ENCODE measurements at regions not wholly inside any gene's neighbourhood (a gene's known extent, or its start where the extent isn't known, plus 50 kb on each side); places are given as distances from the start of the nearest gene placed in this dataset.
A peak's percentile ranks its signal among the peaks of the same experiment; 100 is the strongest.

DNA sequence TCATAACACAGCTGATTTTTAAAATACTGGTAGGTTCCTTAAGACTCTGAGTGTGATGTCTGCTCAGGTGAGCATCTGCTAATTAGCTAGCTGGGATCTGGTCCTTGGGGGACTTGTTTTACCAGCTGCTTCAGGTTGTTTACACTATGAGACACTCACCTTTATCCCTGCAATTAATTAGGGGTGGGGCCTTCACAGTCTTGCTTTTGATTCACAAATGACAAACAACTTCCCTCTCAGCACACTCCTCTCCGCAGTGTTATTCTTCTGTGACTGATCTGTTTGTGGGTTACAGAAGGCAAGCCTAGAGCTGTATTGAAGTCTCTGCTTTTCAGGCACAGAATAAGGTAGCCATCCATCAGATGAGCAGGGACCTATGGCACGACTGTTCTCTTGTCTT, 62.0 kb upstream of the CD83 start:
- Mint-ChIP-seq H3K27ac (no peak overlapping the region), H3K4me1 (no peaks in the 10 kb centered on the region), H3K27me3 (peaks cover 47% of the 10 kb centered on the region), H3K9me3 (ENCODE audit: low read depth) (no peaks in the 10 kb centered on the region), H3K36me3 (no peaks in the 10 kb centered on the region), H3K4me3 (no peak overlapping the region)
- DNase-seq: no peak
- CTCF ChIA-PET: interaction anchor here (0.7 to 1.7 kb wide), 3 partner anchors 9 to 16 kb away, joined by 3 to 7 read pairs (median 3); no protein-coding TSS in a partner anchor
- no peak for ATAC-seq

DNA sequence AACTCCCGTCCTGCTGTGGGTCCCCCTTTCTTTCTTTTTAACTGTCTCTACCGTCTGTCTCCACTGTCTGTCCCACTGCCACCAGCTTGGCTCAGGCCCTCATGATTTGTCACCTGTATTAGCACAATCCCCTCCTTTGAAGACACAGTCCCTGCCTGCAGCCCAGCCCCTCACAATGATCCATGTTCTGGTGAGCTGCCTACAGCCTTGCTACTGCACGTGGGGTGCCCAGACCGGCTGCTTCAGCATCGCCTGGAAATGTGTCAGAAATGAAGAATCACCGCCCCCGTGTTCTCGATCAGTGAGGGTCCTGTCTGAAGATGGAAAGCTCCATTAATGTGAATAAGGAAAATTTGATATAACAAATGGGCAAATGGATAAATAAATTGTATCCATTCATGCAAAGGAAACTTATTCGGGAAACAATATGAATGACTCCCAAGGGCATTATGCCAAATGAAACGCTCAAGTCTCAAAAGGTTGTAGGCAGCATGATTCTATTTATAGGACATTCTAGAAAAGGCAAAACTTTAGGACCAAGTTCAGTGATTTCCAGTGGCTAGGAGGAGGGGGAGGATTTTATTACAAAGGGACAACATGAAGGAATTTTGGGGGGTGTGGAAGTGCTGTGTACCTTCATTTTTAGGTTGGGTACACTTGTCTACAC, 59.4 kb upstream of the CD83 start:
- H3K27me3 Mint-ChIP-seq: peaks cover 50% of the 10 kb centered on the region
- H3K4me1 Mint-ChIP-seq: no peaks in the 10 kb centered on the region
- ATAC-seq: no peak
- H3K4me3 Mint-ChIP-seq: no peak overlapping the region
- DNase-seq: no peak
- no peak overlapping the region for H3K27ac Mint-ChIP-seq
- H3K9me3 Mint-ChIP-seq (ENCODE audit: low read depth): peaks cover 8% of the 10 kb centered on the region
- CTCF ChIA-PET: interaction anchor here (1.3 to 1.5 kb wide), 4 partner anchors 9 to 150 kb away, joined by 4 to 5 read pairs (median 4); no protein-coding TSS in a partner anchor
- H3K36me3 Mint-ChIP-seq: no peaks in the 10 kb centered on the region

GRCh38 chr6:14058735-14059134, 58.8 kb upstream of the CD83 start:
- Mint-ChIP-seq H3K4me3 (no peak overlapping the region), H3K27ac (no peak overlapping the region), H3K27me3 (peaks cover 54% of the 10 kb centered on the region), H3K9me3 (ENCODE audit: low read depth) (peaks cover 8% of the 10 kb centered on the region), H3K36me3 (no peaks in the 10 kb centered on the region), H3K4me1 (no peaks in the 10 kb centered on the region)
- CTCF ChIA-PET: interaction anchor here (1.5 kb wide), 1 partner anchor 12 kb away, joined by 4 read pairs; no protein-coding TSS in a partner anchor
- DNase-seq (no peak), ATAC-seq (no peak)

DNA sequence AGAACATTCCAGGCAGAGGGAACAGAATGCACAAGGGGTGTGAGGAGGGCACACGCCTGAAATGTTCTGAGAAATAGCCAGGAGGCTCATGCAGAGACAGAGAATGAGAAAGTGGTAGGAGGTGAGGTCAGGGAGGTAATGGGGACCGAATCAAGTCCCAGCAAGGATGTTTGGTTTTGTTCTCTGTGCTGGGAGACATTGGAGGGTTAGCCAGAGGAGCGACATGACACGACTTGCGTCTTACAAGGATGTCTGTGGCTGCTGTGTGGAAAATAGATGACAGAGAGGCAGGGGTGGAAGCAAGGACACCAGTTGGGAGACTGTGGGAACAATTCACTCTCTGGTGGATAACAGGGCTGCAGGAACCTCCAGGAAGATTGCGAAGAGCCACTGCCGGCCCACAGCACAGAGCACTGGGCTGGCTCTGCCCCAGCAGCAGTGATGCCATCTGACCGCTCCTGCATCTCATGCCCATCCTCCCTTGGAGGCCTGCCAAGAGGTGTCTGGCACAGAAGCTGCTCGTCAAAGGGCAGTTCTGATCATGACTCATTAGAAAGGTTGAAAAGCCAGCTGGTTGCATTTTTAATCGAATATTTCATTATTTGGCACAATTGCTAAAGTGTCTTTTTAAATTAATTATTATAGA, 57.7 kb upstream of the CD83 start:
- Mint-ChIP-seq H3K36me3 (no peaks in the 10 kb centered on the region), H3K9me3 (ENCODE audit: low read depth) (peaks cover 8% of the 10 kb centered on the region), H3K4me1 (no peaks in the 10 kb centered on the region), H3K27me3 (peaks cover 54% of the 10 kb centered on the region), H3K4me3 (no peak overlapping the region), H3K27ac (no peak overlapping the region)
- CTCF ChIA-PET: no interaction called here
- ATAC-seq (no peak), DNase-seq (no peak)

DNA sequence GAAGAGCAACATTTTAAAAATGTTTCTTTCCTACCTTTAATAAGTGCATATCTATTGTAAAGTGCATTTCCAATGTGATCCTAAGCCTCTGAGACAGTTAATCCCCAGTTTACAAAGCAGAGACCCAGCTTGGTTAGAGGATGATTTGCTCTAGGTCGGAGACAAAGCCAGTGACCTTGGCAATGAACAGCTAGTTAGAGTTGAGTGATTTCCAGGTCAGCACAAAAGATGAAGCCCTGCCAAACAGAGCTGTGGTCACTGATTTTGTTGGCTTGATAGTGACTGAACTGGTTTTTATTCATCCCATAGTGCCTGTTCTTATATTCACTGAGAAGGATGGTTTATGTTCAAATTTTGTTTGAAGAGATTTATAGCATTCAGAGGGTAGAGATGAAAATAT, 56.6 kb upstream of the CD83 start:
- DNase-seq (no peak), ATAC-seq (no peak)
- Mint-ChIP-seq H3K9me3 (ENCODE audit: low read depth) (peaks cover 8% of the 10 kb centered on the region), H3K27me3 (peaks cover 54% of the 10 kb centered on the region), H3K4me3 (no peak overlapping the region), H3K36me3 (no peaks in the 10 kb centered on the region), H3K4me1 (no peaks in the 10 kb centered on the region), H3K27ac (no peak overlapping the region)
- CTCF ChIA-PET: no interaction called here

- DNase-seq (no peak), ATAC-seq (no peak)
- no peak overlapping the region for H3K4me3 Mint-ChIP-seq
- no peak overlapping the region for H3K27ac Mint-ChIP-seq
- H3K36me3 Mint-ChIP-seq: no peaks in the 10 kb centered on the region
- CTCF ChIA-PET: interaction anchor here (1.2 kb wide), 1 partner anchor 187 kb away, joined by 3 read pairs; no protein-coding TSS in a partner anchor
- peaks cover 54% of the 10 kb centered on the region for H3K27me3 Mint-ChIP-seq
- peaks cover under 1% of the 10 kb centered on the region for H3K4me1 Mint-ChIP-seq
- peaks cover 8% of the 10 kb centered on the region for H3K9me3 Mint-ChIP-seq (ENCODE audit: low read depth)
Measured at GRCh38 chr6:14061643-14062042, 55.9 kb upstream of the CD83 start.

DNA sequence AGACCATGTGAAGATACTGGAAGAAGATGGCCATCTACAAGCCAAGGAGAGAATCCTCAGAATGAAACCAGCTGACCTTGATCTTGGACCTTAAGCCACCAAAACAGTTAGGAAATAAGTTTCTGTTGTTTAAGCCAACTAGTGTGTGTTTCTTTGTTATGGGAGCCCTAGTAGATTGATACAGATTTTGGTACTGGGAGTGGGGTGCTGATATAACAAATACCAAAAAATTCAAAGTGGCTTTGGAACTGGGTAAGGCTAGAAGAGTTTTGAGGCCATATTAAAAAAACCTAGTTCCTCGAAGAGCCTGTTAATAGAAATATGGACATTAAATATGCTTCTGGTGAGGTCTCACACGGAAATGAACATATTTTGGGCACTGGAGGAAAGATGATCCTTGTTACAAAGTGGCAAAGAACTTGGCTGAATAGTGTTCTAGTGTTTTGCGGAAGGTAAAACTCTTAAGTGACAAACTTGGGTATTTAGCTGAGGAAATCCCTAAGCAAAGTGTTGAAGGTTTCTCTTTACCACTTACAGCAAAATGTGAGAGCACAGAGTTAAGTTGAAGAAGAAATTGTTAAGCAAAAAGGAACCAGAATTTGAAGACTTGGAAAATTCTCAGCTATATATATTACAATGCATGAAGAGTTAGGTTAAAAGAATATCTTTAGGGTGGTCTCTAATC, 55.1 kb upstream of the CD83 start:
- DNase-seq (no peak), ATAC-seq (no peak)
- H3K27ac Mint-ChIP-seq: no peak overlapping the region
- CTCF ChIA-PET: interaction anchor here (1.2 to 1.7 kb wide), 2 partner anchors 188 to 267 kb away, joined by 3 to 4 read pairs; no protein-coding TSS in a partner anchor
- no peaks in the 10 kb centered on the region for H3K36me3 Mint-ChIP-seq
- peaks cover 51% of the 10 kb centered on the region for H3K27me3 Mint-ChIP-seq
- H3K9me3 Mint-ChIP-seq (ENCODE audit: low read depth): peaks cover 8% of the 10 kb centered on the region
- H3K4me3 Mint-ChIP-seq: no peak overlapping the region
- peaks cover 7% of the 10 kb centered on the region for H3K4me1 Mint-ChIP-seq

- ATAC-seq (no peak), DNase-seq (no peak)
- Mint-ChIP-seq H3K9me3 (ENCODE audit: low read depth) (peaks cover 8% of the 10 kb centered on the region), H3K4me3 (no peak overlapping the region), H3K4me1 (peaks cover 19% of the 10 kb centered on the region), H3K36me3 (no peaks in the 10 kb centered on the region), H3K27me3 (peaks cover 42% of the 10 kb centered on the region), H3K27ac (no peak overlapping the region)
- CTCF ChIA-PET: interaction anchor here (0.8 to 1.7 kb wide), 2 partner anchors 140 to 269 kb away, joined by 3 to 4 read pairs; partner anchors contain the start of gene RNF182
Measured at GRCh38 chr6:14063756-14064155, 53.8 kb upstream of the CD83 start.

GRCh38 chr6:14065350-14065749, 52.2 kb upstream of the CD83 start:
- Mint-ChIP-seq H3K4me1 (peaks cover 22% of the 10 kb centered on the region), H3K27ac (no peak overlapping the region), H3K27me3 (peaks cover 28% of the 10 kb centered on the region), H3K4me3 (no peak overlapping the region), H3K36me3 (no peaks in the 10 kb centered on the region), H3K9me3 (ENCODE audit: low read depth) (peaks cover 8% of the 10 kb centered on the region)
- CTCF ChIA-PET: interaction anchor here (0.8 to 4.6 kb wide), 8 partner anchors 10 to 269 kb away, joined by 3 to 66 read pairs (median 14); partner anchors contain the start of gene RNF182
- DNase-seq (no peak), ATAC-seq (no peak)

DNA sequence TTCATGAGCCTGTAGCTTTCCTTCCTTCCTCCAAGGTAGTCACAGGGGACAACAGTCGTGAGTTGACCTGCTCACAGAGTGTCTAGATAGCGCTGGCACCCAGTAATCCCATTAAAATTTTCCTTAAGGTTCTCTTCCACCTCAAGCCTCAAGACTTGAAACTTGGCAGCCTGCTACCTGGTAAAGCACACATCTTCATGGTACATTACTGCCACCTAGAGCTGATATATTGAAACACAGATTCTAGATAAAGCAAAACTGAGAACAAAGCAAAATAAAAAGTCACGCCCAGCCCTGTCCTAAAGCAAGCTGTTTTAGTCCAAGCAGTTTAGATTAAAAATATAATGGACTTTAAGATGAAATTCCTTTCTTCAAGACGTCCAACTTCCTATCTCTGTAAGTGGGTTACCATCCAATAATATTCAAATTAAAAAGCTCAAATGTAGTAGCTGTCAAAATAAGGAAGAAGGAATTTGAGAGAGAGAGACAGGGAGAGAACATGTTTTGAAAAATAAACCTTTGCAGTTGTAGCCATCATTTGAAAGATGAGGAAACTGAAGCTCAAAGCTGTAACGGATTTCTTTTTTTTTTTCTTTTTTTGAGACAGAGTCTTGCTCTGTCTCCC, 50.7 kb upstream of the CD83 start:
- ATAC-seq (peak; percentile 77), DNase-seq (no peak)
- peaks cover 22% of the 10 kb centered on the region for H3K4me1 Mint-ChIP-seq
- CTCF ChIA-PET: interaction anchor here (0.6 to 4.6 kb wide), 42 partner anchors 8 to 730 kb away, joined by 3 to 66 read pairs (median 4); partner anchors contain the start of genes RANBP9, RNF182 and SIRT5
- peaks cover 7% of the 10 kb centered on the region for H3K9me3 Mint-ChIP-seq (ENCODE audit: low read depth)
- no peaks in the 10 kb centered on the region for H3K36me3 Mint-ChIP-seq
- H3K27ac Mint-ChIP-seq: no peak overlapping the region
- H3K4me3 Mint-ChIP-seq: no peak overlapping the region
- peaks cover 16% of the 10 kb centered on the region for H3K27me3 Mint-ChIP-seq

DNA sequence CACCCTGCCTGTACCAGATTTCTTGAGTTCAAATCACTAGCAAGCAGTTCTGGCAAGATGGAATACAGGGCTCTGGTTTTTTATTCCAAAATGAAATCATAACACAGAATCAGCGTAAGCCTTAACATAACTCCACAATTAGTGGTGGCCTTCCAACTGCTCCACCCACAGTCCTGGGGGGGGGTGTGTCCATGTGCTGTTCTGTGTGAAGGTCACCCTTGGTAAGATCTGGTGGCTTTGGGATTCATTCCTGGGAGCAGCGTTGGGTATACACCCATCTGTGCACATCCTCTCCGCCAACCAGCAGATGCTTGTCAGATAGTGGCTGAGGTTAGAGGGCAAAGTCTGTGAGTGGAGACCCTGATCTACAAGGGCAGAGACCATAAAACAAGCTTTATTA, 49.9 kb upstream of the CD83 start:
- CTCF ChIA-PET: interaction anchor here (0.8 to 4.6 kb wide), 23 partner anchors 7 to 272 kb away, joined by 3 to 66 read pairs (median 5); partner anchors contain the start of gene RNF182
- H3K27ac Mint-ChIP-seq: no peak overlapping the region
- ATAC-seq (peak; percentile 14), DNase-seq (no peak)
- peaks cover 8% of the 10 kb centered on the region for H3K27me3 Mint-ChIP-seq
- no peaks in the 10 kb centered on the region for H3K36me3 Mint-ChIP-seq
- peaks cover under 1% of the 10 kb centered on the region for H3K9me3 Mint-ChIP-seq (ENCODE audit: low read depth)
- peaks cover 27% of the 10 kb centered on the region for H3K4me1 Mint-ChIP-seq
- no peak overlapping the region for H3K4me3 Mint-ChIP-seq
